Nephron (organoid): ENCODE measurements at regions not wholly inside any gene's neighbourhood (a gene's known extent, or its start where the extent isn't known, plus 50 kb on each side); places are given as distances from the start of the nearest gene placed in this dataset.

Experiments used
- H3K27ac Mint-ChIP-seq, 3 experiments: 2 replicates each; pipeline ENCODE4 v1.8.0; 2020; ENCODE audit warnings: mixed read lengths in 3 of 3, mild to moderate bottlenecking in 2 of 3, moderate library complexity in 1 of 3
- H3K27me3 Mint-ChIP-seq: 2 replicates; pipeline ENCODE4 v1.8.0; 2021; ENCODE audit warnings: low read depth, mild to moderate bottlenecking, moderate library complexity, mixed read lengths
- H3K36me3 Mint-ChIP-seq: 2 replicates; pipeline ENCODE4 v1.8.0; 2020; ENCODE audit warnings: low read depth, mixed read lengths
- H3K4me1 Mint-ChIP-seq: 2 replicates; pipeline ENCODE4 v1.8.0; 2020; ENCODE audit warnings: mixed read lengths
- H3K4me3 Mint-ChIP-seq, 3 experiments: 2 replicates each; pipeline ENCODE4 v1.8.0; 2020; ENCODE audit warnings: mild to moderate bottlenecking in 3 of 3, mixed read lengths in 3 of 3, moderate library complexity in 2 of 3
- H3K9me3 Mint-ChIP-seq: 2 replicates; pipeline ENCODE4 v1.8.0; 2020; ENCODE audit warnings: mixed read lengths
- TF ChIP-seq, protein P1 (sequence below), 3 experiments: fragments of 200-600 bp; sonication (generic); IDR thresholded peaks; one replicate each; pipeline ENCODE4 v1.5.0; 2021; ENCODE audit warnings: antibody characterized with exemption in 3 of 3; ENCODE audit not compliant: unreplicated experiment in 3 of 3

DNA sequence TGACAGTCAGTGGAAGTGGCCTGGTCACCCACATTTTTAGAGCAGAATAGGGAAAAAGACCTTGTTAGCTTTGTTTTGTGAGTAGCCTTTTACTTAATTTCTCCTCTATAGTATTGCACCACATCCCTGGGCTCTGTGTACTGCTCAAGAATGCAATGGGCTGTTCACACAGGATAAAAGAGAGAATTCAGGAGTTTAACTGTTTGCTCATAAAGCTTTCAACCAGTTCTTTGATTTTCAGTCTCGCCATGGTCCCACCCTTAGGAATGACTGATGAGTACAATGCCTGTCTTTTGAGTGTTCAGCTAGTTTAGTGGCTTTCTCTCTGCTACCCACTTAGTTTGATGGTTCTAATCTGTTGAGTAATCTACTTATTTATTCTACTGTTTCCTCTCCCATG lies 129.7 kb downstream of the PLG start:
- no peaks in the 10 kb centered on the region for H3K27me3 Mint-ChIP-seq

DNA sequence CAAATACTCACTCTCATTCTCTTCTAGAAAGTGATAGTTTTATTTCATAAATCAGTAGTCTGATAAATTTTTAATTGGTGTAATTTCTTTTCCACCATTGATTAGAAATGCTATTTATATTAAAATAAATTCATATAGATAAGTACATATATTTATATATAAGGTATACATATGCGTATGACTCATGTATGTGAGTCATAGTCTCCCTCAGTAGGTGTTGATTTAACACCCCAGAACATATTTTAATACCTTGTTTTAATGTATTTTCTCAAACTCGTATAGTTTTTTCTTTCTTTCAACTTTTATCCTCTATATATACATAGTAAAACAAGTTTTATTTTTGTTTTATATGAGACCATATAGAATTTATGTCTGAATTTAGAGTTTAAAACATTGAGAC lies 130.4 kb downstream of the PLG start:
- no peak overlapping the region for H3K4me3 Mint-ChIP-seq
- TF ChIP-seq, protein P1, sequence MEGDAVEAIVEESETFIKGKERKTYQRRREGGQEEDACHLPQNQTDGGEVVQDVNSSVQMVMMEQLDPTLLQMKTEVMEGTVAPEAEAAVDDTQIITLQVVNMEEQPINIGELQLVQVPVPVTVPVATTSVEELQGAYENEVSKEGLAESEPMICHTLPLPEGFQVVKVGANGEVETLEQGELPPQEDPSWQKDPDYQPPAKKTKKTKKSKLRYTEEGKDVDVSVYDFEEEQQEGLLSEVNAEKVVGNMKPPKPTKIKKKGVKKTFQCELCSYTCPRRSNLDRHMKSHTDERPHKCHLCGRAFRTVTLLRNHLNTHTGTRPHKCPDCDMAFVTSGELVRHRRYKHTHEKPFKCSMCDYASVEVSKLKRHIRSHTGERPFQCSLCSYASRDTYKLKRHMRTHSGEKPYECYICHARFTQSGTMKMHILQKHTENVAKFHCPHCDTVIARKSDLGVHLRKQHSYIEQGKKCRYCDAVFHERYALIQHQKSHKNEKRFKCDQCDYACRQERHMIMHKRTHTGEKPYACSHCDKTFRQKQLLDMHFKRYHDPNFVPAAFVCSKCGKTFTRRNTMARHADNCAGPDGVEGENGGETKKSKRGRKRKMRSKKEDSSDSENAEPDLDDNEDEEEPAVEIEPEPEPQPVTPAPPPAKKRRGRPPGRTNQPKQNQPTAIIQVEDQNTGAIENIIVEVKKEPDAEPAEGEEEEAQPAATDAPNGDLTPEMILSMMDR (IDR thresholded peaks at IDR 0.05; ENCODE audit: unreplicated experiment in 3 of 3), result no peak
- H3K27ac Mint-ChIP-seq, result no peak overlapping the region
- H3K36me3 Mint-ChIP-seq, result no peaks in the 10 kb centered on the region
- no peaks in the 10 kb centered on the region for H3K9me3 Mint-ChIP-seq
- H3K27me3 Mint-ChIP-seq, result no peaks in the 10 kb centered on the region
- H3K4me1 Mint-ChIP-seq, result no peaks in the 10 kb centered on the region

More for the DNA sequence above, 129.7 kb downstream of the PLG start:
- TF ChIP-seq, protein P1 (IDR thresholded peaks at IDR 0.05; ENCODE audit: unreplicated experiment in 3 of 3), result no peak
- no peaks in the 10 kb centered on the region for H3K9me3 Mint-ChIP-seq
- no peak overlapping the region for H3K4me3 Mint-ChIP-seq
- no peaks in the 10 kb centered on the region for H3K4me1 Mint-ChIP-seq
- H3K36me3 Mint-ChIP-seq, result no peaks in the 10 kb centered on the region
- H3K27ac Mint-ChIP-seq, result no peak overlapping the region

GRCh38 chr6:160837146-160837545 lies 135.1 kb downstream of the PLG start:
- no peak overlapping the region for H3K27ac Mint-ChIP-seq
- no peaks in the 10 kb centered on the region for H3K36me3 Mint-ChIP-seq
- no peak overlapping the region for H3K4me3 Mint-ChIP-seq
- no peaks in the 10 kb centered on the region for H3K9me3 Mint-ChIP-seq
- TF ChIP-seq, protein P1 (IDR thresholded peaks at IDR 0.05; ENCODE audit: unreplicated experiment in 3 of 3), result no peak
- H3K4me1 Mint-ChIP-seq, result no peaks in the 10 kb centered on the region
- H3K27me3 Mint-ChIP-seq, result no peaks in the 10 kb centered on the region

- Mint-ChIP-seq H3K27ac (no peak overlapping the region), H3K9me3 (no peaks in the 10 kb centered on the region), H3K27me3 (no peaks in the 10 kb centered on the region), H3K4me1 (no peaks in the 10 kb centered on the region), H3K4me3 (no peak overlapping the region), H3K36me3 (no peaks in the 10 kb centered on the region)
- TF ChIP-seq, protein P1 (IDR thresholded peaks at IDR 0.05; ENCODE audit: unreplicated experiment in 3 of 3), result no peak
Measured at GRCh38 chr6:160851031-160851430, 140.5 kb upstream of the MAP3K4 start.

- Mint-ChIP-seq H3K4me1 (no peaks in the 10 kb centered on the region), H3K4me3 (no peak overlapping the region), H3K27ac (no peak overlapping the region), H3K9me3 (no peaks in the 10 kb centered on the region), H3K27me3 (no peaks in the 10 kb centered on the region), H3K36me3 (no peaks in the 10 kb centered on the region)
- TF ChIP-seq, protein P1 (IDR thresholded peaks at IDR 0.05; ENCODE audit: unreplicated experiment in 3 of 3), result no peak
Measured at GRCh38 chr6:160853946-160854345, 137.6 kb upstream of the MAP3K4 start.

- H3K27me3 Mint-ChIP-seq, result no peaks in the 10 kb centered on the region
- H3K9me3 Mint-ChIP-seq, result no peaks in the 10 kb centered on the region
- H3K36me3 Mint-ChIP-seq, result no peaks in the 10 kb centered on the region
- TF ChIP-seq, protein P1 (IDR thresholded peaks at IDR 0.05; ENCODE audit: unreplicated experiment in 3 of 3), result no peak
- H3K27ac Mint-ChIP-seq, result no peak overlapping the region
- no peaks in the 10 kb centered on the region for H3K4me1 Mint-ChIP-seq
- no peak overlapping the region for H3K4me3 Mint-ChIP-seq
Measured at GRCh38 chr6:160858886-160859285, 132.7 kb upstream of the MAP3K4 start.
